ENCODE measurements at regions not wholly inside any gene's neighbourhood (a gene's known extent, or its start where the extent isn't known, plus 50 kb on each side); places are given as distances from the start of the nearest gene placed in this dataset.

DNA sequence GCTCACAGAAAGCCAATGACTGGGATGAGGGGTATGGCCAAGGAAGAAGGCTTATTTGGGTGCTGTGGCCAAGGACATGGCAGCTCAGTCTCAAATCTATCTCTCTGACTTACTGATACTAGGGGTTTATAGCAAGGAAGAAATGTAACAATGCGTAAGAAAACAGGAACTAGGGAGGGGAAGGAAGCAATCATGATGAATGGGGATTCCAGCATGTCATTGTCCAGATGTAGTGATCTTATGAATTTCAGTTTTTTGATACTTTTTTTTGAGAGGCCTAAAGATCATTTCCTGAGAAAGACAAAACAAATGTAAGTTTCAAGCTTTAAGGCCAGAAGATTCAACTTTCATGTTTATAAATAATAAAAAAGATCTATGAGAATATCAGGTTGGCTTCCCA lies 298.6 kb upstream of the FAM98A start:
- TF ChIP-seq, protein P1, sequence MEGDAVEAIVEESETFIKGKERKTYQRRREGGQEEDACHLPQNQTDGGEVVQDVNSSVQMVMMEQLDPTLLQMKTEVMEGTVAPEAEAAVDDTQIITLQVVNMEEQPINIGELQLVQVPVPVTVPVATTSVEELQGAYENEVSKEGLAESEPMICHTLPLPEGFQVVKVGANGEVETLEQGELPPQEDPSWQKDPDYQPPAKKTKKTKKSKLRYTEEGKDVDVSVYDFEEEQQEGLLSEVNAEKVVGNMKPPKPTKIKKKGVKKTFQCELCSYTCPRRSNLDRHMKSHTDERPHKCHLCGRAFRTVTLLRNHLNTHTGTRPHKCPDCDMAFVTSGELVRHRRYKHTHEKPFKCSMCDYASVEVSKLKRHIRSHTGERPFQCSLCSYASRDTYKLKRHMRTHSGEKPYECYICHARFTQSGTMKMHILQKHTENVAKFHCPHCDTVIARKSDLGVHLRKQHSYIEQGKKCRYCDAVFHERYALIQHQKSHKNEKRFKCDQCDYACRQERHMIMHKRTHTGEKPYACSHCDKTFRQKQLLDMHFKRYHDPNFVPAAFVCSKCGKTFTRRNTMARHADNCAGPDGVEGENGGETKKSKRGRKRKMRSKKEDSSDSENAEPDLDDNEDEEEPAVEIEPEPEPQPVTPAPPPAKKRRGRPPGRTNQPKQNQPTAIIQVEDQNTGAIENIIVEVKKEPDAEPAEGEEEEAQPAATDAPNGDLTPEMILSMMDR (IDR thresholded peaks at IDR 0.05; ENCODE audit: insufficient read depth, low read depth, low read length) = no peak
- no peak for TF ChIP-seq EZH2 (IDR thresholded peaks at IDR 0.05; ENCODE audit: insufficient read depth, low read length)
